ENCODE measurements at regions not wholly inside any gene's neighbourhood (a gene's known extent, or its start where the extent isn't known, plus 50 kb on each side); places are given as distances from the start of the nearest gene placed in this dataset.

DNA sequence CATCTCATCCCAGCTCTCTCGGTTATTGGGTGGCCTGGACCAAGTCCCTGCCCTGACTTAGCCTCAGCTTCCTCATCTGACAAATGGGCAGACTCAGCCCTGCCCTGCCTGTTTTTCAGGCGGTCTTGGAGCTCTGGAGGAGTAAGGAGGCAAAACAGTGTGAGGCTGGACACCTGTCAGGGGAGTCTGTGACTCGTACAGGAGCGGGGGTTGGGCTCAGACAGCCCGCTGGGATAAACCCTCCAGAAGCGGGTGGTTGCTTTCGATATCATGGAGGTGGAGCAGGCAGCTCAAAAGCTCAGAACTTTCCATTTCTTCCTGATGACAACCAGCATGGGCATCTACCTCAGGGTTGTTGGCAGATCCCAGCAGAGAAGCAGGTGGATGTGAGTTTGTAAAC, 72.9 kb upstream of the GGTA1 start:
- CTCF ChIA-PET, result no interaction called here
- Histone ChIP-seq H3K36me3 (ENCODE audit: insufficient read depth, low read length, poor library complexity, severe bottlenecking) (no peaks in the 10 kb centered on the region), H3K4me3 (ENCODE audit: low read depth, low read length, poor library complexity, severe bottlenecking) (no peak overlapping the region), H3K27ac (ENCODE audit: low read depth, low read length, poor library complexity, severe bottlenecking) (no peak overlapping the region), H3K27me3 (replicated peaks; ENCODE audit: insufficient read depth, low read depth, low read length, poor library complexity) (no peaks in the 10 kb centered on the region), H3K9me3 (ENCODE audit: low read depth, low read length, poor library complexity, severe bottlenecking) (no peaks in the 10 kb centered on the region), H3K4me1 (ENCODE audit: insufficient read depth, low read length, poor library complexity, severe bottlenecking) (no peaks in the 10 kb centered on the region)
- TF ChIP-seq EZH2 (IDR thresholded peaks at IDR 0.05; ENCODE audit: borderline replicate concordance, low read depth, low read length, poor library complexity, severe bottlenecking), result no peak
- TF ChIP-seq, protein P1, sequence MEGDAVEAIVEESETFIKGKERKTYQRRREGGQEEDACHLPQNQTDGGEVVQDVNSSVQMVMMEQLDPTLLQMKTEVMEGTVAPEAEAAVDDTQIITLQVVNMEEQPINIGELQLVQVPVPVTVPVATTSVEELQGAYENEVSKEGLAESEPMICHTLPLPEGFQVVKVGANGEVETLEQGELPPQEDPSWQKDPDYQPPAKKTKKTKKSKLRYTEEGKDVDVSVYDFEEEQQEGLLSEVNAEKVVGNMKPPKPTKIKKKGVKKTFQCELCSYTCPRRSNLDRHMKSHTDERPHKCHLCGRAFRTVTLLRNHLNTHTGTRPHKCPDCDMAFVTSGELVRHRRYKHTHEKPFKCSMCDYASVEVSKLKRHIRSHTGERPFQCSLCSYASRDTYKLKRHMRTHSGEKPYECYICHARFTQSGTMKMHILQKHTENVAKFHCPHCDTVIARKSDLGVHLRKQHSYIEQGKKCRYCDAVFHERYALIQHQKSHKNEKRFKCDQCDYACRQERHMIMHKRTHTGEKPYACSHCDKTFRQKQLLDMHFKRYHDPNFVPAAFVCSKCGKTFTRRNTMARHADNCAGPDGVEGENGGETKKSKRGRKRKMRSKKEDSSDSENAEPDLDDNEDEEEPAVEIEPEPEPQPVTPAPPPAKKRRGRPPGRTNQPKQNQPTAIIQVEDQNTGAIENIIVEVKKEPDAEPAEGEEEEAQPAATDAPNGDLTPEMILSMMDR (conservative IDR thresholded peaks at IDR 0.05; ENCODE audit: low read depth, low read length), result no peak
- no peak for DNase-seq (ENCODE audit: low spot score)
- intact Hi-C loops (cut with micrococcal nuclease; ENCODE audit: unreplicated experiment), result no loop called here
- POLR2A ChIA-PET (ENCODE audit: low non-redundant PET), result no interaction called here
- no TSS peak for BruUV-seq (replicated peaks)

DNA sequence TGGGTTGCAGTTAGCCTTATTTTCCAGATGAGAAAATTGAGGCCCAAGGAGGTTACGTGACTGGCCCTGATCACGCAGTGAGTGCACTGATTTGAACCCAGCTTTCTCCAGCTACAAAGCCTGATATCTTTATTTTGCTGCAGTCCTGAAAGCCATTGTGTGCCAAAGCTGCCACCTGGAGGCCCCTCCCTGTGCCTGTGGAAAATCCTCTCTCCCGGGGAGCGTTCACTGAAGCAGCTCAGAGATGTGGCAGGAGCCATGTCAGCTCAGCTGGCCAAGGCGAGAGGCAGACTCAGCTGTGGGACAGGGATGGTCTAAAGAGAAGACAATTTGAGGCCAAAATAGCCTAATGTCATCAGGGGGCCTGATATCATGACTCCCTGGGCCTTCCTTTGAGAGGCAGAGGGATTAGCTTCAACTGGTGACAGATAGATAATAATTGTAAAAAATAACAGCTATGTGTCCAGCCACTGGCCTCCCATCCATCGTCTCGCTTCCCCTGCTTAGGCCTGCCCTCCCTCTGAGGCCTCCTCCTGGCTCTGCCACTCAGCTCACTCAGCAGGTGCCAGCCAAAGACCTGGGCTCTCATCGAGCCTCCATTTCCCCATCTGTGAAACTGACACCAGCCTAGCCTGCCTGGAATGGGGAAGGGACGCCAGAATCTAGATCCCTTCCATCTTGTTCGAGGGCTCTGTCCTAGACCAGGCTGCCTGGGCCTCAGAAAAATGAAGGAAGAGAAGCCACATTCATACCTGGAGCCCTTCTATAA, 74.3 kb upstream of the GGTA1 start:
- Histone ChIP-seq H3K4me3 (ENCODE audit: low read depth, low read length, poor library complexity, severe bottlenecking) (no peak overlapping the region), H3K27me3 (replicated peaks; ENCODE audit: insufficient read depth, low read depth, low read length, poor library complexity) (no peaks in the 10 kb centered on the region), H3K27ac (ENCODE audit: low read depth, low read length, poor library complexity, severe bottlenecking) (no peak overlapping the region), H3K4me1 (ENCODE audit: insufficient read depth, low read length, poor library complexity, severe bottlenecking) (no peaks in the 10 kb centered on the region), H3K9me3 (ENCODE audit: low read depth, low read length, poor library complexity, severe bottlenecking) (no peaks in the 10 kb centered on the region), H3K36me3 (ENCODE audit: insufficient read depth, low read length, poor library complexity, severe bottlenecking) (no peaks in the 10 kb centered on the region)
- POLR2A ChIA-PET (ENCODE audit: low non-redundant PET), result no interaction called here
- no TSS peak for BruUV-seq (replicated peaks)
- intact Hi-C loops (cut with micrococcal nuclease; ENCODE audit: unreplicated experiment), result no loop called here
- no peak for DNase-seq (ENCODE audit: low spot score)
- CTCF ChIA-PET, result no interaction called here
- TF ChIP-seq, protein P1 (conservative IDR thresholded peaks at IDR 0.05; ENCODE audit: low read depth, low read length), result no peak
- TF ChIP-seq EZH2 (IDR thresholded peaks at IDR 0.05; ENCODE audit: borderline replicate concordance, low read depth, low read length, poor library complexity, severe bottlenecking), result no peak

DNA sequence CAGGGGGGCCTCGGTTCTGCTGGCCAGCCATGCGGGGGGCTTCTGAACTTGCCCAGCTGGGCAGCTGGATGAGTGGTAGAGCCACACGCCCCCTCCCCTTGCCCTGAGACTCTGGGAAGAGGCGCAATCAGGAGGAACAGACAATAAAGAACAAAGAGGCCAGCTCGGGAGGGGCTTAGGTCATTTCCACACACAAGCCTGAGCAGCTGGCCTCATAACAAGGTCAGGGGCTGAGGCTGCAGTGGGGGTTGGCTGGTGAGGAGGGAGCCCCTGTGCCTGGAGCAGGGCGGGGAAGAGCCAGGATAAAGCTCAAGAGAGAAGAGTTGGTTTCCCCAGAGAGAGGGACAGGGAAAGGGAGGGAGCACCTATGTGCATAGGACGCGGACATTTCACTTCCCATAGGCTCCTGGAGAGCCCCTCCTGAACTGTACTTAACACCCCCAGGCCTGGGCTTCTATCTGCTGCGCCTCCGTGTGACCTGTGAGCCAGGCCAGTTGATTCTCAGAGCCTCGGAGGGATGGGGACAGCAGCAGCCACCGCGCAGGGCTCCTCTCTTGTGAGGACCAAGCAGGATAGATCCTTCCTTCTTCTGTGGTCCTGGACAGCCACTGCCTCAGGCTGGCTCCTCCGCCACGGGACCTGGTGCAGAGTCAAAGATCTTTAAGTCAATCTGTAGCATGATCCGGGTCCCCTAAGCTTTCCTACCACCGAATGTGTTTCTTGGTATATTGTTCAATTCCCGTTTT, 75.3 kb upstream of the GGTA1 start:
- intact Hi-C loops (cut with micrococcal nuclease; ENCODE audit: unreplicated experiment), result no loop called here
- Histone ChIP-seq H3K9me3 (ENCODE audit: low read depth, low read length, poor library complexity, severe bottlenecking) (no peaks in the 10 kb centered on the region), H3K4me3 (ENCODE audit: low read depth, low read length, poor library complexity, severe bottlenecking) (no peak overlapping the region), H3K27me3 (replicated peaks; ENCODE audit: insufficient read depth, low read depth, low read length, poor library complexity) (no peaks in the 10 kb centered on the region), H3K4me1 (ENCODE audit: insufficient read depth, low read length, poor library complexity, severe bottlenecking) (no peaks in the 10 kb centered on the region), H3K36me3 (ENCODE audit: insufficient read depth, low read length, poor library complexity, severe bottlenecking) (no peaks in the 10 kb centered on the region), H3K27ac (ENCODE audit: low read depth, low read length, poor library complexity, severe bottlenecking) (no peak overlapping the region)
- BruUV-seq (replicated peaks), result no TSS peak
- POLR2A ChIA-PET (ENCODE audit: low non-redundant PET), result no interaction called here
- no peak for DNase-seq (ENCODE audit: low spot score)
- TF ChIP-seq, protein P1 (conservative IDR thresholded peaks at IDR 0.05; ENCODE audit: low read depth, low read length), result no peak
- no peak for TF ChIP-seq EZH2 (IDR thresholded peaks at IDR 0.05; ENCODE audit: borderline replicate concordance, low read depth, low read length, poor library complexity, severe bottlenecking)
- CTCF ChIA-PET, result no interaction called here

Data from A673 (cell line).